ENCODE measurements at regions not wholly inside any gene's neighbourhood (a gene's known extent, or its start where the extent isn't known, plus 50 kb on each side); places are given as distances from the start of the nearest gene placed in this dataset.

- Histone ChIP-seq H3K27me3 (replicated peaks in 2 of 5; ENCODE audit: control insufficient read depth in 4 of 5, insufficient read depth in 5 of 5, low read length in 4 of 5) (peaks cover 0 to 1% (median 0%) of the 10 kb centered on the region in 5 experiments), H3K4me3 (ENCODE audit: control insufficient read depth in 1 of 7, extremely low read depth in 1 of 7, insufficient read depth in 4 of 7, low read depth in 2 of 7, low read length in 6 of 7) (no peak overlapping the region), H3K36me3 (ENCODE audit: control insufficient read depth in 4 of 4, insufficient read depth in 4 of 4, low read length in 3 of 4) (no peaks in the 10 kb centered on the region), H3K9me3 (ENCODE audit: control extremely low read depth in 1 of 5, control insufficient read depth in 4 of 5, insufficient read depth in 2 of 5, low read depth in 1 of 5, low read length in 4 of 5) (peaks cover 0 to 4% (median 0%) of the 10 kb centered on the region in 5 experiments), H3K27ac (ENCODE audit: insufficient read depth in 1 of 2, low read depth in 1 of 2, low read length in 2 of 2, poor library complexity in 1 of 2, severe bottlenecking in 2 of 2) (no peak overlapping the region), H3K4me1 (ENCODE audit: control extremely low read depth in 1 of 4, control insufficient read depth in 4 of 4, insufficient read depth in 4 of 4, low read length in 3 of 4) (no peaks in the 10 kb centered on the region)
- ChIA-PET POLR2A (no interaction called here), CTCF (no interaction called here)
- WGBS (ENCODE audit: insufficient coverage) = 77% methylated on average over 2 of the region's 3 CpGs
- no peak for DNase-seq
Measured at GRCh38 chr14:28298156-28298555, 468.4 kb upstream of the FOXG1 start.

- Histone ChIP-seq H3K9me3 (ENCODE audit: control extremely low read depth in 1 of 5, control insufficient read depth in 4 of 5, insufficient read depth in 2 of 5, low read depth in 1 of 5, low read length in 4 of 5) (peaks cover 0 to 4% (median 0%) of the 10 kb centered on the region in 5 experiments), H3K27ac (ENCODE audit: insufficient read depth in 1 of 2, low read depth in 1 of 2, low read length in 2 of 2, poor library complexity in 1 of 2, severe bottlenecking in 2 of 2) (no peak overlapping the region), H3K36me3 (ENCODE audit: control insufficient read depth in 4 of 4, insufficient read depth in 4 of 4, low read length in 3 of 4) (no peaks in the 10 kb centered on the region), H3K4me3 (ENCODE audit: control insufficient read depth in 1 of 7, extremely low read depth in 1 of 7, insufficient read depth in 4 of 7, low read depth in 2 of 7, low read length in 6 of 7) (no peak overlapping the region), H3K4me1 (ENCODE audit: control extremely low read depth in 1 of 4, control insufficient read depth in 4 of 4, insufficient read depth in 4 of 4, low read length in 3 of 4) (no peaks in the 10 kb centered on the region), H3K27me3 (replicated peaks in 2 of 5; ENCODE audit: control insufficient read depth in 4 of 5, insufficient read depth in 5 of 5, low read length in 4 of 5) (no peaks in the 10 kb centered on the region)
- ChIA-PET POLR2A (no interaction called here), CTCF (no interaction called here)
- 89% methylated on average over 6 of the region's 6 CpGs for WGBS (ENCODE audit: insufficient coverage)
- no peak for DNase-seq
Measured at GRCh38 chr14:28299227-28299626, 467.4 kb upstream of the FOXG1 start.

- CTCF ChIA-PET = no interaction called here
- POLR2A ChIA-PET = no interaction called here
- Histone ChIP-seq H3K36me3 (ENCODE audit: control insufficient read depth in 4 of 4, insufficient read depth in 4 of 4, low read length in 3 of 4) (no peaks in the 10 kb centered on the region), H3K4me1 (ENCODE audit: control extremely low read depth in 1 of 4, control insufficient read depth in 4 of 4, insufficient read depth in 4 of 4, low read length in 3 of 4) (no peaks in the 10 kb centered on the region), H3K9me3 (ENCODE audit: control extremely low read depth in 1 of 5, control insufficient read depth in 4 of 5, insufficient read depth in 2 of 5, low read depth in 1 of 5, low read length in 4 of 5) (peaks cover 0 to 4% (median 0%) of the 10 kb centered on the region in 5 experiments), H3K27me3 (replicated peaks in 2 of 5; ENCODE audit: control insufficient read depth in 4 of 5, insufficient read depth in 5 of 5, low read length in 4 of 5) (no peaks in the 10 kb centered on the region), H3K27ac (ENCODE audit: insufficient read depth in 1 of 2, low read depth in 1 of 2, low read length in 2 of 2, poor library complexity in 1 of 2, severe bottlenecking in 2 of 2) (no peak overlapping the region), H3K4me3 (ENCODE audit: control insufficient read depth in 1 of 7, extremely low read depth in 1 of 7, insufficient read depth in 4 of 7, low read depth in 2 of 7, low read length in 6 of 7) (no peak overlapping the region)
- DNase-seq = no peak
Measured at GRCh38 chr14:28300356-28300755, 466.2 kb upstream of the FOXG1 start.

- WGBS (ENCODE audit: insufficient coverage) = 97% methylated on average over 3 of the region's 4 CpGs
- ChIA-PET CTCF (no interaction called here), POLR2A (no interaction called here)
- Histone ChIP-seq H3K27ac (ENCODE audit: insufficient read depth in 1 of 2, low read depth in 1 of 2, low read length in 2 of 2, poor library complexity in 1 of 2, severe bottlenecking in 2 of 2) (no peak overlapping the region), H3K4me3 (ENCODE audit: control insufficient read depth in 1 of 7, extremely low read depth in 1 of 7, insufficient read depth in 4 of 7, low read depth in 2 of 7, low read length in 6 of 7) (no peak overlapping the region), H3K36me3 (ENCODE audit: control insufficient read depth in 4 of 4, insufficient read depth in 4 of 4, low read length in 3 of 4) (no peaks in the 10 kb centered on the region), H3K27me3 (replicated peaks in 2 of 5; ENCODE audit: control insufficient read depth in 4 of 5, insufficient read depth in 5 of 5, low read length in 4 of 5) (no peaks in the 10 kb centered on the region), H3K9me3 (ENCODE audit: control extremely low read depth in 1 of 5, control insufficient read depth in 4 of 5, insufficient read depth in 2 of 5, low read depth in 1 of 5, low read length in 4 of 5) (peaks cover 0 to 4% (median 0%) of the 10 kb centered on the region in 5 experiments), H3K4me1 (ENCODE audit: control extremely low read depth in 1 of 4, control insufficient read depth in 4 of 4, insufficient read depth in 4 of 4, low read length in 3 of 4) (no peaks in the 10 kb centered on the region)
- DNase-seq = no peak
Measured at GRCh38 chr14:28301179-28301578, 465.4 kb upstream of the FOXG1 start.

GRCh38 chr14:28303248-28303647 is 463.3 kb upstream of the FOXG1 start:
- ChIA-PET POLR2A (no interaction called here), CTCF (no interaction called here)
- Histone ChIP-seq H3K9me3 (ENCODE audit: control extremely low read depth in 1 of 5, control insufficient read depth in 4 of 5, insufficient read depth in 2 of 5, low read depth in 1 of 5, low read length in 4 of 5) (peaks cover 0 to 4% (median 0%) of the 10 kb centered on the region in 5 experiments), H3K36me3 (ENCODE audit: control insufficient read depth in 4 of 4, insufficient read depth in 4 of 4, low read length in 3 of 4) (no peaks in the 10 kb centered on the region), H3K27me3 (replicated peaks in 2 of 5; ENCODE audit: control insufficient read depth in 4 of 5, insufficient read depth in 5 of 5, low read length in 4 of 5) (no peaks in the 10 kb centered on the region), H3K4me3 (ENCODE audit: control insufficient read depth in 1 of 7, extremely low read depth in 1 of 7, insufficient read depth in 4 of 7, low read depth in 2 of 7, low read length in 6 of 7) (no peak overlapping the region), H3K4me1 (ENCODE audit: control extremely low read depth in 1 of 4, control insufficient read depth in 4 of 4, insufficient read depth in 4 of 4, low read length in 3 of 4) (no peaks in the 10 kb centered on the region), H3K27ac (ENCODE audit: insufficient read depth in 1 of 2, low read depth in 1 of 2, low read length in 2 of 2, poor library complexity in 1 of 2, severe bottlenecking in 2 of 2) (no peak overlapping the region)
- WGBS (ENCODE audit: insufficient coverage) = no CpG with 5 or more reads among the region's 1 CpG
- no peak for DNase-seq

GRCh38 chr14:28305938-28306337 is 460.6 kb upstream of the FOXG1 start:
- POLR2A ChIA-PET = no interaction called here
- H3K4me3 ChIP-seq (ENCODE audit: control insufficient read depth in 1 of 7, extremely low read depth in 1 of 7, insufficient read depth in 4 of 7, low read depth in 2 of 7, low read length in 6 of 7) = no peak overlapping the region
- CTCF ChIA-PET = no interaction called here
- DNase-seq = no peak
- no peak overlapping the region for H3K27ac ChIP-seq (ENCODE audit: insufficient read depth in 1 of 2, low read depth in 1 of 2, low read length in 2 of 2, poor library complexity in 1 of 2, severe bottlenecking in 2 of 2)
- H3K27me3 ChIP-seq (replicated peaks in 2 of 5; ENCODE audit: control insufficient read depth in 4 of 5, insufficient read depth in 5 of 5, low read length in 4 of 5) = no peaks in the 10 kb centered on the region
- H3K9me3 ChIP-seq (ENCODE audit: control extremely low read depth in 1 of 5, control insufficient read depth in 4 of 5, insufficient read depth in 2 of 5, low read depth in 1 of 5, low read length in 4 of 5) = peaks cover 0 to 4% (median 0%) of the 10 kb centered on the region in 5 experiments
- no peaks in the 10 kb centered on the region for H3K4me1 ChIP-seq (ENCODE audit: control extremely low read depth in 1 of 4, control insufficient read depth in 4 of 4, insufficient read depth in 4 of 4, low read length in 3 of 4)
- H3K36me3 ChIP-seq (ENCODE audit: control insufficient read depth in 4 of 4, insufficient read depth in 4 of 4, low read length in 3 of 4) = no peaks in the 10 kb centered on the region

- DNase-seq = no peak
- ChIA-PET CTCF (interaction anchor here (0.6 to 0.9 kb wide), 2 partner anchors 13 to 15 kb away, joined by 3 read pairs; no protein-coding TSS in a partner anchor), POLR2A (no interaction called here)
- H3K4me1 ChIP-seq (ENCODE audit: control extremely low read depth in 1 of 4, control insufficient read depth in 4 of 4, insufficient read depth in 4 of 4, low read length in 3 of 4) = no peaks in the 10 kb centered on the region
- H3K4me3 ChIP-seq (ENCODE audit: control insufficient read depth in 1 of 7, extremely low read depth in 1 of 7, insufficient read depth in 4 of 7, low read depth in 2 of 7, low read length in 6 of 7) = no peak overlapping the region
- H3K36me3 ChIP-seq (ENCODE audit: control insufficient read depth in 4 of 4, insufficient read depth in 4 of 4, low read length in 3 of 4) = no peaks in the 10 kb centered on the region
- no peak overlapping the region for H3K27ac ChIP-seq (ENCODE audit: insufficient read depth in 1 of 2, low read depth in 1 of 2, low read length in 2 of 2, poor library complexity in 1 of 2, severe bottlenecking in 2 of 2)
- no CpG with 5 or more reads among the region's 1 CpG for WGBS (ENCODE audit: insufficient coverage)
- H3K27me3 ChIP-seq (replicated peaks in 2 of 5; ENCODE audit: control insufficient read depth in 4 of 5, insufficient read depth in 5 of 5, low read length in 4 of 5) = no peaks in the 10 kb centered on the region
- H3K9me3 ChIP-seq (ENCODE audit: control extremely low read depth in 1 of 5, control insufficient read depth in 4 of 5, insufficient read depth in 2 of 5, low read depth in 1 of 5, low read length in 4 of 5) = no peaks in the 10 kb centered on the region
Measured at GRCh38 chr14:28307506-28307905, 459.1 kb upstream of the FOXG1 start.
